WTC11 (cell line): ENCODE measurements at regions not wholly inside any gene's neighbourhood (a gene's known extent, or its start where the extent isn't known, plus 50 kb on each side); places are given as distances from the start of the nearest gene placed in this dataset.

Experiments used
- ATAC-seq: fragments of 200-7000 bp; cut with Tn5 transposase; 2 replicates; pipeline ENCODE4 v1.10.0; 2021; ENCODE audit warnings: mild to moderate bottlenecking, moderate library complexity
- CTCF ChIA-PET: fragments of 300-600 bp; sonication (Branson Sonifier 250); formaldehyde crosslinking; loops from one replicate; lab custom pipeline; 2021; ENCODE audit warnings: antibody characterized with exemption; lab: Charles Lee
- POLR2A ChIA-PET: fragments of 350-600 bp; sonication (Branson Sonifier 250); formaldehyde crosslinking; loops from one replicate; lab custom pipeline; 2021; ENCODE audit warnings: antibody characterized with exemption; lab: Charles Lee
- DNase-seq: peaks from one replicate; pipeline ENCODE4 v3.0.0; 2021; ENCODE audit warnings: low spot score
- H3K27ac Mint-ChIP-seq: 2 replicates; pipeline ENCODE4 v1.8.0; 2021; ENCODE audit warnings: mixed read lengths
- H3K27me3 Mint-ChIP-seq: 2 replicates; pipeline ENCODE4 v1.8.0; 2021; ENCODE audit warnings: low read depth, mild to moderate bottlenecking, moderate library complexity, mixed read lengths
- H3K36me3 Mint-ChIP-seq: 2 replicates; pipeline ENCODE4 v1.8.0; 2021; ENCODE audit warnings: mixed read lengths
- H3K4me1 Mint-ChIP-seq: 2 replicates; pipeline ENCODE4 v1.8.0; 2022; ENCODE audit warnings: mixed read lengths
- H3K4me3 Mint-ChIP-seq: 2 replicates; pipeline ENCODE4 v1.8.0; 2021; ENCODE audit warnings: mild to moderate bottlenecking, moderate library complexity, mixed read lengths
- H3K9me3 Mint-ChIP-seq: 2 replicates; pipeline ENCODE4 v1.8.0; 2021; ENCODE audit warnings: mixed read lengths
- EMX1 ChIP-seq: fragments of 250-450 bp; sonication (Bioruptor Pico); IDR thresholded peaks from 2 replicates; pipeline ENCODE4 v1.8.0; 2021; ENCODE audit warnings: mild to moderate bottlenecking
- FOXP1 ChIP-seq: sonication (generic); formaldehyde crosslinking; IDR thresholded peaks from 2 replicates; pipeline ENCODE4 v1.8.0; 2022; ENCODE audit warnings: missing genetic modification reagents, mild to moderate bottlenecking, moderate library complexity, borderline replicate concordance
- KAT7 ChIP-seq: sonication (generic); formaldehyde crosslinking; IDR thresholded peaks from 2 replicates; pipeline ENCODE4 v1.8.1; 2023; ENCODE audit warnings: missing genetic modification reagents, mild to moderate bottlenecking, borderline replicate concordance
- MXD4 ChIP-seq: fragments of 250-450 bp; sonication (Bioruptor Pico); IDR thresholded peaks from 2 replicates; pipeline ENCODE4 v1.8.0; 2021; ENCODE audit warnings: mild to moderate bottlenecking, moderate library complexity, borderline replicate concordance
- NFATC4 ChIP-seq: fragments of 250-450 bp; sonication (Bioruptor Pico); IDR thresholded peaks from 2 replicates; pipeline ENCODE4 v1.9.0; 2021; ENCODE audit warnings: mild to moderate bottlenecking
- NFYB ChIP-seq: sonication (generic); formaldehyde crosslinking; conservative IDR thresholded peaks from 2 replicates; pipeline ENCODE4 v1.8.0; 2022; ENCODE audit warnings: low read depth, missing genetic modification reagents
- NR1H2 ChIP-seq: sonication (generic); formaldehyde crosslinking; IDR thresholded peaks from 2 replicates; pipeline ENCODE4 v1.9.0; 2021; ENCODE audit warnings: mild to moderate bottlenecking, moderate library complexity, missing genetic modification reagents
- SMAD3 ChIP-seq: sonication (generic); formaldehyde crosslinking; IDR thresholded peaks from 2 replicates; pipeline ENCODE4 v1.8.0; 2022; ENCODE audit warnings: missing genetic modification reagents, mild to moderate bottlenecking, borderline replicate concordance
- SMAD4 ChIP-seq: sonication (generic); formaldehyde crosslinking; IDR thresholded peaks from 2 replicates; pipeline ENCODE4 v1.8.0; 2022; ENCODE audit warnings: mild to moderate bottlenecking, missing genetic modification reagents
- TEAD4 ChIP-seq: sonication (generic); formaldehyde crosslinking; IDR thresholded peaks from 2 replicates; pipeline ENCODE4 v1.8.0; 2022; ENCODE audit warnings: mild to moderate bottlenecking, missing genetic modification reagents
- ZNF219 ChIP-seq: sonication (generic); formaldehyde crosslinking; IDR thresholded peaks from 2 replicates; pipeline ENCODE4 v1.8.0; 2023; ENCODE audit warnings: missing genetic modification reagents, mild to moderate bottlenecking, borderline replicate concordance
- ZNF317 ChIP-seq: sonication (generic); formaldehyde crosslinking; IDR thresholded peaks from 2 replicates; pipeline ENCODE4 v1.8.1; 2023; ENCODE audit warnings: low read depth, mild to moderate bottlenecking, moderate library complexity, missing genetic modification reagents, borderline replicate concordance
- ZNF396 ChIP-seq: fragments of 250-450 bp; sonication (Bioruptor Pico); IDR thresholded peaks from 2 replicates; pipeline ENCODE4 v1.8.0; 2021; ENCODE audit warnings: mild to moderate bottlenecking, moderate library complexity, borderline replicate concordance
- TF ChIP-seq, protein P1 (sequence below): fragments of 250-450 bp; sonication (Bioruptor Pico); IDR thresholded peaks from 2 replicates; pipeline ENCODE4 v1.9.0; 2021; ENCODE audit warnings: mild to moderate bottlenecking
- TF ChIP-seq, protein P2 (sequence below): fragments of 250-450 bp; sonication (Bioruptor Pico); IDR thresholded peaks from 2 replicates; pipeline ENCODE4 v1.9.0; 2021; ENCODE audit warnings: mild to moderate bottlenecking
- TF ChIP-seq, protein P3 (sequence below): sonication (generic); formaldehyde crosslinking; IDR thresholded peaks from 2 replicates; pipeline ENCODE4 v1.8.1; 2023; ENCODE audit warnings: mild to moderate bottlenecking, missing genetic modification reagents
- TF ChIP-seq, protein P4 (sequence below): fragments of 250-450 bp; sonication (Bioruptor Pico); IDR thresholded peaks from 2 replicates; pipeline ENCODE4 v2.1.2; 2022; ENCODE audit warnings: mild to moderate bottlenecking, moderate library complexity
- TF ChIP-seq, protein P5 (sequence below): fragments of 250-450 bp; sonication (Bioruptor Pico); IDR thresholded peaks from 2 replicates; pipeline ENCODE4 v1.9.0; 2021; ENCODE audit warnings: mild to moderate bottlenecking, borderline replicate concordance

DNA sequence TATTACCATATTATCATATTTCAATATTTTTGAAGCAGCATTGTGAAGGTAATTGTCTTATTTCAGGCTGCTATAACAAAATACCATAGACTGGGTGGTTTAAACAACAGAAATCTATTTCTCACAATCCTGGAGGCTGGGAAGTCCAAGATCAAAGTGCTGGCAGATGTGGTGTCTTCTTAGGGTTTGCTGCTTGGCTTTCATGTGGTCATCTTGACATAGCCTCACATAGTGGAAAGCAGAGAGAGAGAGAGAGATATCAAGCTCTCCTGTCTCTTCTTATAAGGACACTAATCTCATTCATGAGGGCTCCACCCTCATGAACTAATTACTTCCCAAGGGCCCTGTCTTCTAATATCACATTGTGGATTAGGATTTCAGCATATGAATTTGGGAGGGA, 119.7 kb upstream of the NUDT6 start:
- POLR2A ChIA-PET: no interaction called here
- DNase-seq: no peak
- no peak overlapping the region for H3K4me3 Mint-ChIP-seq
- H3K9me3 Mint-ChIP-seq: peaks cover 32% of the 10 kb centered on the region
- CTCF ChIA-PET: no interaction called here
- no peaks in the 10 kb centered on the region for H3K27me3 Mint-ChIP-seq
- H3K36me3 Mint-ChIP-seq: peaks cover 38% of the 10 kb centered on the region
- no peak for ATAC-seq
- H3K4me1 Mint-ChIP-seq: 0 out of 2 replicates have a peak, but pooled peaks cover 1% of the 10 kb centered on the region
- H3K27ac Mint-ChIP-seq: no peak overlapping the region
- TF ChIP-seq, protein P1, sequence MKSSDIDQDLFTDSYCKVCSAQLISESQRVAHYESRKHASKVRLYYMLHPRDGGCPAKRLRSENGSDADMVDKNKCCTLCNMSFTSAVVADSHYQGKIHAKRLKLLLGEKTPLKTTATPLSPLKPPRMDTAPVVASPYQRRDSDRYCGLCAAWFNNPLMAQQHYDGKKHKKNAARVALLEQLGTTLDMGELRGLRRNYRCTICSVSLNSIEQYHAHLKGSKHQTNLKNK: no peak
- TF ChIP-seq, protein P2, sequence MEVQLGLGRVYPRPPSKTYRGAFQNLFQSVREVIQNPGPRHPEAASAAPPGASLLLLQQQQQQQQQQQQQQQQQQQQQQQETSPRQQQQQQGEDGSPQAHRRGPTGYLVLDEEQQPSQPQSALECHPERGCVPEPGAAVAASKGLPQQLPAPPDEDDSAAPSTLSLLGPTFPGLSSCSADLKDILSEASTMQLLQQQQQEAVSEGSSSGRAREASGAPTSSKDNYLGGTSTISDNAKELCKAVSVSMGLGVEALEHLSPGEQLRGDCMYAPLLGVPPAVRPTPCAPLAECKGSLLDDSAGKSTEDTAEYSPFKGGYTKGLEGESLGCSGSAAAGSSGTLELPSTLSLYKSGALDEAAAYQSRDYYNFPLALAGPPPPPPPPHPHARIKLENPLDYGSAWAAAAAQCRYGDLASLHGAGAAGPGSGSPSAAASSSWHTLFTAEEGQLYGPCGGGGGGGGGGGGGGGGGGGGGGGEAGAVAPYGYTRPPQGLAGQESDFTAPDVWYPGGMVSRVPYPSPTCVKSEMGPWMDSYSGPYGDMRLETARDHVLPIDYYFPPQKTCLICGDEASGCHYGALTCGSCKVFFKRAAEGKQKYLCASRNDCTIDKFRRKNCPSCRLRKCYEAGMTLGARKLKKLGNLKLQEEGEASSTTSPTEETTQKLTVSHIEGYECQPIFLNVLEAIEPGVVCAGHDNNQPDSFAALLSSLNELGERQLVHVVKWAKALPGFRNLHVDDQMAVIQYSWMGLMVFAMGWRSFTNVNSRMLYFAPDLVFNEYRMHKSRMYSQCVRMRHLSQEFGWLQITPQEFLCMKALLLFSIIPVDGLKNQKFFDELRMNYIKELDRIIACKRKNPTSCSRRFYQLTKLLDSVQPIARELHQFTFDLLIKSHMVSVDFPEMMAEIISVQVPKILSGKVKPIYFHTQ (CRISPR knock-in tag): no peak
- TF ChIP-seq ZNF396 (CRISPR knock-in tag) (no peak), ZNF219 (no peak)

DNA sequence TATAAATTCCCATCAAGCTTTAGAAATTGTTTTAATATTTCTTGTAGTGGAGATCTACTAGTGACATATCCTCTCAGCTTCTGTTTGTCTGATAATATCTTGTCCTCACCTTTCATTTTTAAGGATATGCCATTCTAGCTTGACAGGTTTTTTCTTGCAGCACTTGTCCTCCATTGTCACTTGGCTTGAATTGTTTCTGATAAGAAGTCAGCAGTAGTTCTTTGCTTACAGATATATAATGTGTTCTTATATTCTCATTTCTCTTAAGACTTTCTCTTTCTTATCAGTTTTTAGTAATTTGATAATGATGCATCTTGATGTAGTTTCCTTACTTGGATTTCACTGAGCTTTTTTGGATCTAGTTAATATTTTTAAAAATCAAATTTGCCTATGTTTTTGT, 120.6 kb upstream of the NUDT6 start:
- H3K27ac Mint-ChIP-seq: no peak overlapping the region
- ChIA-PET CTCF (no interaction called here), POLR2A (no interaction called here)
- no peak for TF ChIP-seq MXD4 (CRISPR knock-in tag)
- TF ChIP-seq ZNF317 (CRISPR knock-in tag): peak; percentile 96
- no peak for DNase-seq
- peaks cover 39% of the 10 kb centered on the region for H3K9me3 Mint-ChIP-seq
- H3K36me3 Mint-ChIP-seq: peaks cover 43% of the 10 kb centered on the region
- no peak for ATAC-seq
- no peak overlapping the region for H3K4me3 Mint-ChIP-seq
- no peaks in the 10 kb centered on the region for H3K27me3 Mint-ChIP-seq
- no peaks in the 10 kb centered on the region for H3K4me1 Mint-ChIP-seq

DNA sequence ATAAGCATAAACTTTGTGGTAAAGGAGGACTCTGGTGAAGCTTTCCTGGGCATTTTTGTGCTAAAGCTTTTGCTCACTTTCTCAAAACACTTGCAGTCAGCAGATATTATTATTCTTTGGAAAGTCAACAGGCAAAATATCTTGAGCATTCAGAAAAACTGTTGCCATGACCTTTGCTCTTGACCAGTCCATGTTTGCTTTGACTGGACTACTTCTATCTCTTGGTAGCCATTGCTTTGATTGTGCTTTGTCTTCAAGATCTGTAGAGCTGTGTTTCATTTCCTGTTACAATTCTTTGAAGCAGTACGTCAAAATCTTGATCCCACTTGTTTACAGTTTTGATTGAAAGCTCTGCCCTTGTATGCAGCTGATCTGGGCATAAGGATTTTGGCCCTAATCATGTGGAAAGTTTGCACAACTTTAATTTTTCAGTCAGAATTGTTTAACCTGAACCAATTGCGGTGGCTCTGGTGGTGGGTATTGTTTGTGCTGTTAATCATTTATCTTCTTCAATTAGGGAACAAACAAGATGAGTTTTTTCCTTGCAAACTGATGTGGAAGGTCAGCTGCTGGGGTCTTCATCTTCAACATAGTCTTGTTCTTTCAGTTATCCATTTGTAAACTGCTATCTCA, 121.5 kb upstream of the NUDT6 start:
- peaks cover 43% of the 10 kb centered on the region for H3K36me3 Mint-ChIP-seq
- ChIA-PET CTCF (no interaction called here), POLR2A (no interaction called here)
- DNase-seq (no peak), ATAC-seq (no peak)
- H3K4me3 Mint-ChIP-seq: no peak overlapping the region
- TF ChIP-seq FOXP1 (CRISPR knock-in tag): no peak
- TF ChIP-seq EMX1 (CRISPR knock-in tag): no peak
- TF ChIP-seq, protein P3, sequence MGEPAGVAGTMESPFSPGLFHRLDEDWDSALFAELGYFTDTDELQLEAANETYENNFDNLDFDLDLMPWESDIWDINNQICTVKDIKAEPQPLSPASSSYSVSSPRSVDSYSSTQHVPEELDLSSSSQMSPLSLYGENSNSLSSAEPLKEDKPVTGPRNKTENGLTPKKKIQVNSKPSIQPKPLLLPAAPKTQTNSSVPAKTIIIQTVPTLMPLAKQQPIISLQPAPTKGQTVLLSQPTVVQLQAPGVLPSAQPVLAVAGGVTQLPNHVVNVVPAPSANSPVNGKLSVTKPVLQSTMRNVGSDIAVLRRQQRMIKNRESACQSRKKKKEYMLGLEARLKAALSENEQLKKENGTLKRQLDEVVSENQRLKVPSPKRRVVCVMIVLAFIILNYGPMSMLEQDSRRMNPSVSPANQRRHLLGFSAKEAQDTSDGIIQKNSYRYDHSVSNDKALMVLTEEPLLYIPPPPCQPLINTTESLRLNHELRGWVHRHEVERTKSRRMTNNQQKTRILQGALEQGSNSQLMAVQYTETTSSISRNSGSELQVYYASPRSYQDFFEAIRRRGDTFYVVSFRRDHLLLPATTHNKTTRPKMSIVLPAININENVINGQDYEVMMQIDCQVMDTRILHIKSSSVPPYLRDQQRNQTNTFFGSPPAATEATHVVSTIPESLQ (CRISPR knock-in tag): no peak
- TF ChIP-seq SMAD4 (CRISPR knock-in tag): no peak
- no peak for TF ChIP-seq SMAD3 (CRISPR knock-in tag)
- no peak for TF ChIP-seq KAT7 (CRISPR knock-in tag)
- H3K9me3 Mint-ChIP-seq: peaks cover 48% of the 10 kb centered on the region
- no peaks in the 10 kb centered on the region for H3K4me1 Mint-ChIP-seq
- no peaks in the 10 kb centered on the region for H3K27me3 Mint-ChIP-seq
- H3K27ac Mint-ChIP-seq: no peak overlapping the region

DNA sequence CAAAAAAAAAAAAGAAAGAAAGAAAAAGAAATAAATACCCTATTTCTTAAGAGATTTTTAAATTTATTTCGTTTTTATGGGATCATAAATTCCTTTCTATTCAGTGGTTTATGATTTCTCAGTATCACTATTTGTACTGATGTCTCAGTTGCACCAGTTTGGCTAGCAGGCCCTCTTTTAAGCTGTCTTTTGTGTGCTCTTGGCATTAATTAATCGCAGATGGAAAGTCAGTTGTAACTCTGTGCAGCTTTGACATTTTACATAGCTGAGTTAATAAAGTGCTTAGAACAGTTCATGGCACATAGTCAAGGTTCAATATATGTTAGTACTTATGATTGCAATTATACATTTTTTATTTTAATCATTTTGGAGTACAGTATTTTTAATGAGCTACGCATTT, 123.7 kb upstream of the NUDT6 start:
- no peaks in the 10 kb centered on the region for H3K4me1 Mint-ChIP-seq
- no peak overlapping the region for H3K27ac Mint-ChIP-seq
- H3K9me3 Mint-ChIP-seq: peaks cover 52% of the 10 kb centered on the region
- H3K27me3 Mint-ChIP-seq: no peaks in the 10 kb centered on the region
- ChIA-PET POLR2A (interaction anchor here (0.7 kb wide), 1 partner anchor 931 kb away, joined by 3 read pairs; no protein-coding TSS in a partner anchor), CTCF (no interaction called here)
- no peak overlapping the region for H3K4me3 Mint-ChIP-seq
- DNase-seq (no peak), ATAC-seq (no peak)
- H3K36me3 Mint-ChIP-seq: peaks cover 42% of the 10 kb centered on the region
- TF ChIP-seq NR1H2 (CRISPR knock-in tag): no peak
- no peak for TF ChIP-seq TEAD4 (CRISPR knock-in tag)
- TF ChIP-seq NFATC4 (CRISPR knock-in tag): no peak
- TF ChIP-seq, protein P4, sequence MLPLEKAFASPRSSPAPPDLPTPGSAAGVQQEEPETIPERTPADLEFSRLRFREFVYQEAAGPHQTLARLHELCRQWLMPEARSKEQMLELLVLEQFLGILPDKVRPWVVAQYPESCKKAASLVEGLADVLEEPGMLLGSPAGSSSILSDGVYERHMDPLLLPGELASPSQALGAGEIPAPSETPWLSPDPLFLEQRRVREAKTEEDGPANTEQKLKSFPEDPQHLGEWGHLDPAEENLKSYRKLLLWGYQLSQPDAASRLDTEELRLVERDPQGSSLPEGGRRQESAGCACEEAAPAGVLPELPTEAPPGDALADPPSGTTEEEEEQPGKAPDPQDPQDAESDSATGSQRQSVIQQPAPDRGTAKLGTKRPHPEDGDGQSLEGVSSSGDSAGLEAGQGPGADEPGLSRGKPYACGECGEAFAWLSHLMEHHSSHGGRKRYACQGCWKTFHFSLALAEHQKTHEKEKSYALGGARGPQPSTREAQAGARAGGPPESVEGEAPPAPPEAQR: no peak
- TF ChIP-seq, protein P5, sequence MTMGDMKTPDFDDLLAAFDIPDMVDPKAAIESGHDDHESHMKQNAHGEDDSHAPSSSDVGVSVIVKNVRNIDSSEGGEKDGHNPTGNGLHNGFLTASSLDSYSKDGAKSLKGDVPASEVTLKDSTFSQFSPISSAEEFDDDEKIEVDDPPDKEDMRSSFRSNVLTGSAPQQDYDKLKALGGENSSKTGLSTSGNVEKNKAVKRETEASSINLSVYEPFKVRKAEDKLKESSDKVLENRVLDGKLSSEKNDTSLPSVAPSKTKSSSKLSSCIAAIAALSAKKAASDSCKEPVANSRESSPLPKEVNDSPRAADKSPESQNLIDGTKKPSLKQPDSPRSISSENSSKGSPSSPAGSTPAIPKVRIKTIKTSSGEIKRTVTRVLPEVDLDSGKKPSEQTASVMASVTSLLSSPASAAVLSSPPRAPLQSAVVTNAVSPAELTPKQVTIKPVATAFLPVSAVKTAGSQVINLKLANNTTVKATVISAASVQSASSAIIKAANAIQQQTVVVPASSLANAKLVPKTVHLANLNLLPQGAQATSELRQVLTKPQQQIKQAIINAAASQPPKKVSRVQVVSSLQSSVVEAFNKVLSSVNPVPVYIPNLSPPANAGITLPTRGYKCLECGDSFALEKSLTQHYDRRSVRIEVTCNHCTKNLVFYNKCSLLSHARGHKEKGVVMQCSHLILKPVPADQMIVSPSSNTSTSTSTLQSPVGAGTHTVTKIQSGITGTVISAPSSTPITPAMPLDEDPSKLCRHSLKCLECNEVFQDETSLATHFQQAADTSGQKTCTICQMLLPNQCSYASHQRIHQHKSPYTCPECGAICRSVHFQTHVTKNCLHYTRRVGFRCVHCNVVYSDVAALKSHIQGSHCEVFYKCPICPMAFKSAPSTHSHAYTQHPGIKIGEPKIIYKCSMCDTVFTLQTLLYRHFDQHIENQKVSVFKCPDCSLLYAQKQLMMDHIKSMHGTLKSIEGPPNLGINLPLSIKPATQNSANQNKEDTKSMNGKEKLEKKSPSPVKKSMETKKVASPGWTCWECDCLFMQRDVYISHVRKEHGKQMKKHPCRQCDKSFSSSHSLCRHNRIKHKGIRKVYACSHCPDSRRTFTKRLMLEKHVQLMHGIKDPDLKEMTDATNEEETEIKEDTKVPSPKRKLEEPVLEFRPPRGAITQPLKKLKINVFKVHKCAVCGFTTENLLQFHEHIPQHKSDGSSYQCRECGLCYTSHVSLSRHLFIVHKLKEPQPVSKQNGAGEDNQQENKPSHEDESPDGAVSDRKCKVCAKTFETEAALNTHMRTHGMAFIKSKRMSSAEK: no peak
- TF ChIP-seq NFYB: no peak
